Prostate gland (tissue), 2 donors: ENCODE measurements at regions not wholly inside any gene's neighbourhood (a gene's known extent, or its start where the extent isn't known, plus 50 kb on each side); places are given as distances from the start of the nearest gene placed in this dataset.

ENCODE experiments used
- CTCF ChIP-seq, 4 experiments: fragments of 200-600 bp in 2 of 4; fragments of 450-650 bp in 2 of 4; sonication (generic) in 2 of 4; IDR thresholded peaks; 1 replicate in 3 of 4; 2 replicates in 1 of 4; pipeline ENCODE4 v1.5.1; 2016 to 2019; ENCODE audit warnings: antibody characterized with exemption in 4 of 4, mild to moderate bottlenecking in 2 of 4, moderate library complexity in 2 of 4
- POLR2A ChIP-seq: fragments of 450-650 bp; IDR thresholded peaks from one replicate; pipeline ENCODE4 v1.6.1; 2016; ENCODE audit warnings: antibody characterized with exemption, mild to moderate bottlenecking

DNA sequence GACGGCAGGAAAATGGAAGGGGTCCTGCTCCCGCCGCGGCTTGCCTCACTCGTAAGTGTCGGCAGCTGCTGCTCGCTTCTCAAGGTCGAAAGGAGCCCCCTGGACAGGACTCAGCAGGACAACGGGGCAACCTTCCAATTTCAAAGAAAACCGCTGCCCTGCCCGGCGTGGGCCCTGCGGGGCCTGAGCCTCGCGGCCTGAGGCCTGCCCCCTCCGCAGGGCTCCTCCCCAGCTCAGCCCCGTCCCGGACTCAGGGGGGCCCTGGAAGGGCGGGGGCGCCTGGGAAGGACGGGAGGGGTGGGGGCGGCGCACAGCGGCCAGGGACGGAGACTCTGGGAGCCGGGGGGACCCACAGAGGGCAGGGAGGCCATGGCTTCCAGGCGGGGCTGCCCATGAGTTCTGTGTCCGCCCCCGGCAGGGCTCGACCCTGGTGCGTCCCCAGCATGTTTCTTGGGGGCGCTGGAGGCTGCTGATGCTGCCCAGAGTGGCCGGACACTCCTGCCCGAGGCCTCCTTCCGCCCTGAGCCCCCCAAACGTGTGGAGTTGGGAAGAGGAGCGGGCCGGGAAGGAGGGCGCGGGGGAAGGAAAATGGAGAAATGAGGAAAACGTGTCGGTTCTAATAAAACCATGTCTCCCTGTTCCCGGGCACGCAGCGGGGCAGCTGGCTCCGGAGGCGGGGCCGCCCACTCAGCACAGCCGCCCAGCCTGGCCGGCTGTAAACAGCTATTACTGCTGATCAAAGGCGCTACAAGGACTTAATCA is 114.6 kb downstream of the DLL1 start:
- TF ChIP-seq CTCF (IDR thresholded peaks at IDR 0.05) (no peak), POLR2A (no peak)
